DOHH2 (cell line): ENCODE measurements at regions not wholly inside any gene's neighbourhood (a gene's known extent, or its start where the extent isn't known, plus 50 kb on each side); places are given as distances from the start of the nearest gene placed in this dataset.
"Not testable (repeated sequence)": the region's sequence is repeated elsewhere in the genome, so short reads cannot be mapped to it uniquely, and the experiment has no call there.

Experiments
- CTCF ChIP-seq: fragments of 200-600 bp; sonication (generic); IDR thresholded peaks from one replicate; pipeline ENCODE4 v1.5.1; 2014; ENCODE audit warnings: antibody characterized with exemption, mild to moderate bottlenecking, low read depth, low read length; ENCODE audit not compliant: poor library complexity, severe bottlenecking
- EZH2phosphoT487 ChIP-seq: fragments of 200-600 bp; sonication (generic); IDR thresholded peaks from 2 replicates; pipeline ENCODE4 v1.6.1; 2017; ENCODE audit warnings: borderline replicate concordance, mild to moderate bottlenecking, antibody characterized with exemption, low read length, moderate library complexity, mixed read lengths

DNA sequence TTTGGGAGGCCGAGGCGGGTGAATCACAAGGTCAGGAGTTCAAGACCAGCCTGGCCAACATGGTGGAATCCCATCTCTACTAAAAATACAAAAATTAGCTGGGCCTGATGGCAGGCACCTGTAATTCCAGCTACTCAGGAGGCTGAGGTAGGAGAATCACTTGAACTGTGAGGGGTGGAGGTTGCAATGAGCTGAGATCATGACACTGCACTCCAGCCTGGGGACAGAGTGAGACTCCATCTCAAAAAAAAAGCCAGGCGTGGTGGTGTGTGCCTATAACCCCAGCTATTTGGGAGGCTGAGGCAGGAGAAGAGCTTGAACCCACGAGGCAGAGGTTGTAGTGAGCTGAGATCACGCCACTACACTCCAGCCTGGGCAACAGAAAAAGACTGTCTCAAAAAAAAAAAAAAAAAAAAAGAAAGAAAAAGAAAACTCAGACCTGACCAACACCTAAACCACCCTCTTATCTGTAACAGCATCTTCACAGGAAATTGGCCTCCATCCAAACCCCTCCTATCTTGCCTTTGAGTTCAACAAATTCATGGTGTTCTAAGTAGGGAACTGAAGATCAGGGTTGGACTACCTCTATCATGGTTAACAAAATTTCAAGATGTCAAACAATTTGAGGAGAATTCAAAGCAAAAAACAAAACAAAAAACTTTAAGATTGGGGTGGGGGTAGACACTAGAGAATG, 357.2 kb upstream of the C11orf87 start:
- TF ChIP-seq CTCF, EZH2phosphoT487: not testable (repeated sequence)
